Hematopoietic multipotent progenitor cell treated with erythropoietin and hydrocortisone succinate and interleukin-3 and kit ligand, for 15 days (in vitro differentiated cells): ENCODE measurements at regions not wholly inside any gene's neighbourhood (a gene's known extent, or its start where the extent isn't known, plus 50 kb on each side); places are given as distances from the start of the nearest gene placed in this dataset.
"Not testable (repeated sequence)": the region's sequence is repeated elsewhere in the genome, so short reads cannot be mapped to it uniquely, and the experiment has no call there.

Source experiments
- DNase-seq: peaks from one replicate; pipeline ENCODE4 v3.0.0-alpha.2; 2015; ENCODE audit warnings: low spot score

DNA sequence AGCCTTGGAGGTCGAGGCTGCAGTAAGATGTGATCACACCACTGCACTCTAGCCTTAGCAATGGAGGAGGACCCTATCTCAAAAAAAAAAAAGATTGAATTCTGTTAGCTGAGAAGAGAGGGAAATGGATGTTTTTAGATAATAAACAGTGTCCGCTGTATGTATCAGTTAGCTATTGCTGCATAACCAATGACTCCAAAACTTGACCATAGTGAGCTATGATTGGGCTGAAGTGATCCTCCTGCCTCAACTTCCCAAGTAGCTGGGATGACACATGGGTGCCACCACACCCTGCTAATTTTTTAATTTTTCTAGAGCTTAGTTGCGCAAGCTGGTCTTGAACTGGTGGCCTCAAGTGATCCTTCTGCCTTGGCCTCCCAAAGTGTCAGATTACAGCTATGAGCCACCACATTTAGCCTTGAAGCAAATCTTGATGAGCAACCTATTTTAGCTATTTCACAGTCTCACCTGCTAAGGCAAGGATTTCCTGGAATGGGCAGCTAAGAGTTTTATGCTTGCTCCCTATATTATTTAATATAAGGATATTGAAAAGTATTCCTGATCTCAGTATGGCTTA is 68.3 kb upstream of the ATF7IP2 start:
- no peak for DNase-seq

- DNase-seq = no peak
Measured at GRCh38 chr16:10318798-10319500, 66.9 kb upstream of the ATF7IP2 start.

- DNase-seq = no peak
Measured at GRCh38 chr16:10321407-10322387, 64.2 kb upstream of the ATF7IP2 start.

GRCh38 chr16:10322723-10323527 is 62.9 kb upstream of the ATF7IP2 start:
- DNase-seq = no peak

DNA sequence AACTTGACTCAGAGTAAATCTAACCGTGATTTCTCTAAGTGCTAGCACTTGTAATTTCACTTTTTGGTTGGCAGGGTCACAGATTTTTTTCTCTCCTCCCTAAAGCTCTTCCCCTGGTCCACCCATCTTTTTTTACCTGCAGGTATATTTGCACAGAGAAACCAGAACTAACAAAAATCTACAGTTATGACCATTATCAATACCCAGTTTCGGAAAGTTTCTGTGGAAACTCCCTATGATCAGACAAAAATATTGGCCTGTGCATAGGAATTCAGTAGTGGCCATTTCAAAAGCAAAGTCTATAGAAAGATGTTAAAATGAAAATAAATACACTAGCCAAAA is 62.4 kb upstream of the ATF7IP2 start:
- DNase-seq = no peak

- DNase-seq = no peak
Measured at GRCh38 chr16:10324210-10324609, 61.7 kb upstream of the ATF7IP2 start.

DNA sequence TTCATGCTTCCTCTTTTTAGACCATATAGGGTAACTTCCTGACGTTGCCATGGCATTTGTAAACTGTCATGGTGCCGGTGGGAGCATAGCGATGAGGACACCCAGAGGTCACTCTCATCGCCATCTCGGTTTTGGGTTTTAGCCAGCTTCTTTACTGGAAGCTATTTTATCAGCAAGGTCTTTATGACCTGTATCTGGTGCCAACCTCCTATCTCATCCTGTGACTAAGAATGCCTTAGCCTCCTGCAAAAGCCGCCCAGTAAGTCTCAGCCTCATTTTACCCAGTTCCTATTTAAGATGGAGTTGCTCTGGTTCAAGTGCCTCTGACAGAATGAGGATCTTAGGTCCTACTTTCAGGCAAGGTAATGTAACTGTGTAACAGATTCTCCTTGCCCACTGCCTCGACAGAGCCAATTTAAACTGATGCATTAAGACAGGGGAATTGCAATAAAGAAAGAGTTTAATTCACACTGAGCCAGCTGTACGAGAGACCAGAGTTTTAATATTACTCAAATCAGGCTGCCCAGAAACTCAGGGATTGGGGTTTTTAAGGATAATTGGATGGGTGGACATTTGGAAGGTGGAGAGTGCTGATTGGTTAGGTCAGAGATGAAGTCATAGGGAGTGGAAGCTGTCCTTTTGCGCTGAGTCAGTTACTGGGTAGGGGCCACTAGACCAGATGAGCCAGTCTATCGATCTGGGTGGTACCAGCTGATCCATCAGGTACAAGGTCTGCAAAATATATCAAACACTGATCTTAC is 59.9 kb upstream of the ATF7IP2 start:
- no peak for DNase-seq

DNA sequence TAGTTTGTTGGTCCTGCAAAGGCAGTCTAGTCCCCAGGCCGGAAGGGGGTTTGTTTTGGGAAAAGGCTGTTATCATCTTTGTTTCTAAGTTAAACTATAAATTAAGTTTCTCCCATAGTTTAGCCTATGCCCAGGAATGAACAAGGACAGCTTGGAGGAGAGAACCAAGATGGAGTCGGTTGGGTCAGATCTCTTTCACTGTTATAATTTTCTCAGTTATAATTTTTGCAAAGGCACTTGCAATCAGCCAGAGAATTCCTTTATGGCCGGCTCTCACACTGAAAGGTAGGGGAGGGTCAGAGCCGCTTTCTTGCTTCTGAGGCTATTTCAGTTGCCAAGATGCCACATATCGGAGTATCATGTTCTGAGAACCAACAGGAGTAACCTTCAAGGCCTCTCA is 59.2 kb upstream of the ATF7IP2 start:
- no peak for DNase-seq

- not testable (repeated sequence) for DNase-seq
Measured at GRCh38 chr16:10328291-10328690, 57.6 kb upstream of the ATF7IP2 start.

DNA sequence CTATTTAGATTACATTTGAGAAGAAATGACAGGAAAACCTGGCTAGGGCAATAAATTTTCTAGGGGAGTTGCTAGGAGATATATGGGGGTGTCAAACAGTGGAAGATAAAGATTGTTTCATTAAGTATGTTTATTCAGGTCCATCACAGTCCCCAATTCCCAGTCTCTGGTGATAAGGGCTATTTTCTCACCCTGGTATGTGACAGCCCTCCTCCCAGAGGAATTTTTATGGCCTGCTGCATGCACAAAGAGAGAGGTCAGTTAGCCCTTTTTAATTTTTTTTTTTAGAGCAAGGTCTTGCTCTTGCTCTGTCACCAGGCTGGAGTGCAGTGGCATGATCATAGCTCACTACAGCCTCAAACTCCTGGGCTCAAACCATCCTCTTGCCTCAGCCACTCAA is 53.6 kb upstream of the ATF7IP2 start:
- no peak for DNase-seq

- DNase-seq = no peak
Measured at GRCh38 chr16:10332775-10333174, 53.1 kb upstream of the ATF7IP2 start.

DNA sequence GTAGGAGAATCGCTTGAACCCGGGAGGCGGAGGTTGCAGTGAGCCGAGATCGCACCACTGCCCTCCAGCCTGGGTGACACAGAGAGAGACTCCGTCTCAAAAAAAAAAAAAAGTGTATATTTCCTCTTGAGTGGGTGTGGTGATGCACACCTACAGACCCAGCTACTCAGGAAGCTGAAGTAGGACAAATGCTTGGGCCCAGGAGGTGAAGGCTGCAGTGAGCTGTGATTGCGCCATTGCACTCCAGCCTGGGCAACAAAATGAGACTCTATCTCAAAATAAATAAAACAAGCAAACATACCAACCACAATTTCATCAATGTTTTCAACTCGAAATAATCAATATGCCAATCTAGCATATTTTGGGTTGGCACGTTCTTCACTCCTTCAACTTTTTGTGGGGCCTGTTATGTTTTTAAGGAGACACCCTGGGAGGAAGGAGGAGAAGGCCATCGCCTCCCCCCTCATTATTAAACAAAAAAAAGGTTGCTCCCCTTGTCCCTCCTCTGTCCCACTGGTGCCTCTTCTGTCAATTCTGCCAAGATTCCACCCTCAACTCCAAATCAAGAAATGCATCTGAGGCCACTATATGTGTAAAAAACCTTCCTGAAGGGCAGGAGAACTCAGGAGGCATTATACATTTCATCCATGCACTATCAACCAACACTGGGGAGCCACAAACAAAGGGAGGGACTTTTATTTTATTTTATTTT is 52.4 kb upstream of the ATF7IP2 start:
- no peak for DNase-seq

- DNase-seq = no peak
Measured at GRCh38 chr16:10335681-10336080, 50.2 kb upstream of the ATF7IP2 start.
